T-helper 2 cell treated with Interferon-gamma antibody and Interleukin-4, amounts not matched to agents 100 ng/mL and 5 ng/mL, for 36 hours (primary cell): ENCODE measurements at regions not wholly inside any gene's neighbourhood (a gene's known extent, or its start where the extent isn't known, plus 50 kb on each side); places are given as distances from the start of the nearest gene placed in this dataset.

ENCODE experiments used
- intact Hi-C: fragments of 100-400 bp; cut with micrococcal nuclease; formaldehyde crosslinking; loops from one replicate; pipeline ENCODE4 v1.15.1; 2023

- intact Hi-C loops = no loop called here
These were observed 238.5 kb upstream of the CSF3R start for GRCh38 chr1:36721261-36721660.

GRCh38 chr1:36717431-36717830, 234.7 kb upstream of the CSF3R start:
- intact Hi-C loops = no loop called here

GRCh38 chr1:36715797-36716196, 233.1 kb upstream of the CSF3R start:
- intact Hi-C loops = no loop called here

- intact Hi-C loops = no loop called here
These were observed 231.6 kb upstream of the CSF3R start for GRCh38 chr1:36714301-36714700.

GRCh38 chr1:36711480-36711879, 228.8 kb upstream of the CSF3R start:
- intact Hi-C loops = no loop called here

- intact Hi-C loops = no loop called here
These were observed 228.2 kb upstream of the CSF3R start for GRCh38 chr1:36710951-36711350.

GRCh38 chr1:36709869-36710481, 227.3 kb upstream of the CSF3R start:
- intact Hi-C loops = loop anchor here (10.0 kb wide), 1 partner anchor 615 kb away; no protein-coding TSS in a partner anchor

- intact Hi-C loops = loop anchor here (10.0 kb wide), 1 partner anchor 616 kb away; no protein-coding TSS in a partner anchor
These were observed 225.9 kb upstream of the CSF3R start for GRCh38 chr1:36708587-36708986.

GRCh38 chr1:36707221-36707620, 224.5 kb upstream of the CSF3R start:
- intact Hi-C loops = loop anchor here (10.0 kb wide), 1 partner anchor 618 kb away; no protein-coding TSS in a partner anchor

GRCh38 chr1:36706416-36706815, 223.7 kb upstream of the CSF3R start:
- intact Hi-C loops = loop anchor here (10.0 kb wide), 1 partner anchor 618 kb away; no protein-coding TSS in a partner anchor

GRCh38 chr1:36705629-36706028, 222.9 kb upstream of the CSF3R start:
- intact Hi-C loops = loop anchor here (10.0 kb wide), 1 partner anchor 619 kb away; no protein-coding TSS in a partner anchor

GRCh38 chr1:36703526-36704208, 221.0 kb upstream of the CSF3R start:
- intact Hi-C loops = loop anchor here (10.0 kb wide), 1 partner anchor 621 kb away; no protein-coding TSS in a partner anchor

GRCh38 chr1:36702963-36703362, 220.2 kb upstream of the CSF3R start:
- intact Hi-C loops = loop anchor here (10.0 kb wide), 1 partner anchor 622 kb away; no protein-coding TSS in a partner anchor

GRCh38 chr1:36699113-36699911, 216.6 kb upstream of the CSF3R start:
- intact Hi-C loops = no loop called here

GRCh38 chr1:36697836-36698605, 215.3 kb upstream of the CSF3R start:
- intact Hi-C loops = no loop called here

GRCh38 chr1:36696261-36696940, 213.7 kb upstream of the CSF3R start:
- intact Hi-C loops = no loop called here

GRCh38 chr1:36693603-36694002, 210.9 kb upstream of the CSF3R start:
- intact Hi-C loops = no loop called here

- intact Hi-C loops = no loop called here
These were observed 210.4 kb upstream of the CSF3R start for GRCh38 chr1:36693161-36693525.

GRCh38 chr1:36692465-36693160, 209.9 kb upstream of the CSF3R start:
- intact Hi-C loops = no loop called here

GRCh38 chr1:36691374-36691773, 208.7 kb upstream of the CSF3R start:
- intact Hi-C loops = no loop called here
